ENCODE measurements at regions not wholly inside any gene's neighbourhood (a gene's known extent, or its start where the extent isn't known, plus 50 kb on each side); places are given as distances from the start of the nearest gene placed in this dataset.

- TF ChIP-seq MAX (IDR thresholded peaks at IDR 0.05) (no peak), CBX8 (IDR thresholded peaks at IDR 0.05) (no peak), CTCF (IDR thresholded peaks at IDR 0.05) (no peak)
These were observed 406.1 kb upstream of the SOX11 start for GRCh38 chr2:5285872-5286769.
